SK-N-MC (cell line): ENCODE measurements at regions not wholly inside any gene's neighbourhood (a gene's known extent, or its start where the extent isn't known, plus 50 kb on each side); places are given as distances from the start of the nearest gene placed in this dataset.

Experiments used
- EZH2 ChIP-seq: fragments of 200-600 bp; sonication (generic); IDR thresholded peaks from one replicate; pipeline ENCODE4 v1.6.1; 2017; ENCODE audit warnings: antibody characterized with exemption
- POLR2AphosphoS5 ChIP-seq: IDR thresholded peaks from 2 replicates; pipeline ENCODE4 v1.6.1; 2012; ENCODE audit warnings: mild to moderate bottlenecking, low read depth, low read length, borderline replicate concordance

GRCh38 chr14:99062772-99063418, 209.1 kb downstream of the BCL11B start:
- TF ChIP-seq POLR2AphosphoS5: no peak
- TF ChIP-seq EZH2: no peak
